ENCODE measurements at regions not wholly inside any gene's neighbourhood (a gene's known extent, or its start where the extent isn't known, plus 50 kb on each side); places are given as distances from the start of the nearest gene placed in this dataset.

DNA sequence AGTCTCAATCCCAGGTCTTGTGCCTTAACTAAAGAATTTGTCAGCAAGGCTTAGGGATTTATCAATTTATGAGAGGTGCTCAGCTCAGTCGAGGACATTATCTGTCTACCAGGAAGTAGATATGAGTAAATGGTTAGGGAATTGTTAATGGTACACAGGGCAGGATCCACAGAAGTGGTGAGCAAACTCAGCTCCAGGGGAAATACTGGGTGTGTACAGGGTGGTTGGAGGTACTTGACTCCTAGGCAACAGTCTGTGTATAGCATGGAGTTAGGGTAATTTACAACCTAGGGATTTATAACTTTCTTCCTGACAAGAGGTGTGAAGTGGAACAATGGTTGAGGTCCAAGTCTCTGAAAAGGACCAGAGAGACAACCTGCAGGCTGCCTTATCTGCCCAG is 123.4 kb upstream of the OR9Q1 start:
- DNase-seq (no peak), ATAC-seq (peak; percentile 64 to 79)
- H3K9me3 ChIP-seq: no peaks in the 10 kb centered on the region
- H3K4me1 ChIP-seq: no peaks in the 10 kb centered on the region
- TF ChIP-seq, protein P1, sequence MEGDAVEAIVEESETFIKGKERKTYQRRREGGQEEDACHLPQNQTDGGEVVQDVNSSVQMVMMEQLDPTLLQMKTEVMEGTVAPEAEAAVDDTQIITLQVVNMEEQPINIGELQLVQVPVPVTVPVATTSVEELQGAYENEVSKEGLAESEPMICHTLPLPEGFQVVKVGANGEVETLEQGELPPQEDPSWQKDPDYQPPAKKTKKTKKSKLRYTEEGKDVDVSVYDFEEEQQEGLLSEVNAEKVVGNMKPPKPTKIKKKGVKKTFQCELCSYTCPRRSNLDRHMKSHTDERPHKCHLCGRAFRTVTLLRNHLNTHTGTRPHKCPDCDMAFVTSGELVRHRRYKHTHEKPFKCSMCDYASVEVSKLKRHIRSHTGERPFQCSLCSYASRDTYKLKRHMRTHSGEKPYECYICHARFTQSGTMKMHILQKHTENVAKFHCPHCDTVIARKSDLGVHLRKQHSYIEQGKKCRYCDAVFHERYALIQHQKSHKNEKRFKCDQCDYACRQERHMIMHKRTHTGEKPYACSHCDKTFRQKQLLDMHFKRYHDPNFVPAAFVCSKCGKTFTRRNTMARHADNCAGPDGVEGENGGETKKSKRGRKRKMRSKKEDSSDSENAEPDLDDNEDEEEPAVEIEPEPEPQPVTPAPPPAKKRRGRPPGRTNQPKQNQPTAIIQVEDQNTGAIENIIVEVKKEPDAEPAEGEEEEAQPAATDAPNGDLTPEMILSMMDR (IDR thresholded peaks at IDR 0.05): no peak
- H3K36me3 ChIP-seq: no peaks in the 10 kb centered on the region
- H3K27me3 ChIP-seq (ENCODE audit: low read depth): peaks cover 4% of the 10 kb centered on the region
- H3K27ac ChIP-seq: no peak overlapping the region
- H3K4me3 ChIP-seq: no peak overlapping the region
- intact Hi-C loops (cut with DNase I): no loop called here

DNA sequence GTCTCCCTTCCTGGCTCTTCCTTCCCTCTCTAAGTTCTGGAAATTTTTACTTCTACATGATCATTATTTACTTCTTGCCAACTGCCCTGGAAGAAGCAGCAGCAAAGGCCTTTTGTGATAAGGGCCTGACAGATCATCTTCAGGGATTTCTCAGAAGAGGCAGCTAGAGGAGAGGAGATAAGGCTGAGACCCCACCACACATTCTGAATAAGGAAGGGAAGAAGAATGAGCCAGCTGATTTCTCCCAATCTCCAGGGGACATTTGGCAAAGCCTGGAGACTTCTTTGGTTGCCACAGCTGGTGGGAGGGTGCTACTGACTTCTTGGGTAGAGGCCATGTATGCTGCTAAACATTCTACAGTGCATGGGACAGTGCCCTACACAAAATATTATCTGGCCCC is 122.4 kb upstream of the OR9Q1 start:
- Histone ChIP-seq H3K36me3 (no peaks in the 10 kb centered on the region), H3K27me3 (ENCODE audit: low read depth) (peaks cover 4% of the 10 kb centered on the region), H3K4me3 (no peak overlapping the region), H3K27ac (no peak overlapping the region), H3K9me3 (no peaks in the 10 kb centered on the region), H3K4me1 (no peaks in the 10 kb centered on the region)
- intact Hi-C loops (cut with DNase I): no loop called here
- TF ChIP-seq, protein P1 (IDR thresholded peaks at IDR 0.05): no peak
- DNase-seq: no peak
- ATAC-seq: no peak

DNA sequence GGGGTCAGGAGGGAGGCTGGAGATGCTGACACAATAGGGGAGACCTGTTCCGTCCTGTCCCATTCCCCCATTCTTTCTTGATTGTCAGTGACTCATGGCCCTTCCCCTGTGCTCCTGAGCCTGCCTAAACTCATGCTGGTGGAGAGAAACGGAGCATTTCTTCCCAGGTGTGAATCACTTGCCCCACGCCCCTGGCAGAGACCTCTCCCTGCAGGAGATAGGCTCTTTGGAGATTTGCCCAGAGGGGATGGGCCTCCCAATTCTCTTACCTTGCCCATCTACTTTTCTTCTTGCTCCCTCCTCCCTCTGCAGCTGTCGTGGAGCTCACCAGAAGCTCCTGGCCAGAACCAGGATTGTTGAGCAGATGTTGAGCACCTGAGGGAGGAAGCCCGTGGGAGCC is 121.9 kb upstream of the OR9Q1 start:
- intact Hi-C loops (cut with DNase I): no loop called here
- no peak for DNase-seq
- Histone ChIP-seq H3K4me3 (no peak overlapping the region), H3K9me3 (no peaks in the 10 kb centered on the region), H3K36me3 (no peaks in the 10 kb centered on the region), H3K27me3 (ENCODE audit: low read depth) (peaks cover 4% of the 10 kb centered on the region), H3K27ac (no peak overlapping the region), H3K4me1 (no peaks in the 10 kb centered on the region)
- no peak for ATAC-seq
- TF ChIP-seq, protein P1 (IDR thresholded peaks at IDR 0.05): no peak

GRCh38 chr11:57903011-57903410 is 120.7 kb upstream of the OR9Q1 start:
- no peak for ATAC-seq
- H3K36me3 ChIP-seq: no peaks in the 10 kb centered on the region
- no peak overlapping the region for H3K4me3 ChIP-seq
- peaks cover 3% of the 10 kb centered on the region for H3K27me3 ChIP-seq (ENCODE audit: low read depth)
- no peak for DNase-seq
- no peaks in the 10 kb centered on the region for H3K9me3 ChIP-seq
- no peak overlapping the region for H3K27ac ChIP-seq
- TF ChIP-seq, protein P1 (IDR thresholded peaks at IDR 0.05): no peak
- no peaks in the 10 kb centered on the region for H3K4me1 ChIP-seq
- intact Hi-C loops (cut with DNase I): no loop called here

DNA sequence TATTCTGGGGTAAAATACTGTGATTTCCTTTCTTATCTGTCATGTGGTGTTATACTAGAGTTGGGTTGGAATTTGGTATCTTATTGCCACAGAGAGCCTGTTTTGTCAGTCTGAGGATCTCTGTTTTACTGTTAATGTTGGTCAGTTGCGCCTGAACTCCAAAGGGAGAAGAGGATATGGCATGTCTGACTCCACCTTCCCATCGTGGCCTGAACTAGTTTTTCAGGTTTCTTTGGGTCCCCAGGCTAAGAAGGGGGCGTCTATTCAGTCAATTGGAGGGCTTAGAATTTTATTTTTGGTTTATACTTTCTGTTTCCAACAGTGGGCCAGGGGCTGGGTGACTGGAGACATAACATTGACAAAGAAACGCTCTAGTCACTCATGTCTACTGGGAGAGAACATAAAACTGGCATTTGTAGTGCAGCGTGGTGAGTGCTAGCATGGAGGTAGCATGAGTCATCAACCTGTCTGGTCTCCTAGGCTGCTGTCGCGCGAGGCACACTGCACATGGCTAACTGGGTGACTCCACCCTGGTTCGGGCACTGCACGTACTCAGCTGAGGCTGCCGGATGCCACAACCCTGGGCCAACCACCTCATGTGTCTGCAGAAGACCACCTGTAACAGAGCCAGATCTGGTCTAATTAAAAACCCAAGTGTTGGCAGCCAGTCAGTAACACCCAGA is 120.1 kb upstream of the OR9Q1 start:
- Histone ChIP-seq H3K27me3 (ENCODE audit: low read depth) (no peaks in the 10 kb centered on the region), H3K4me1 (no peaks in the 10 kb centered on the region), H3K9me3 (no peaks in the 10 kb centered on the region), H3K4me3 (no peak overlapping the region), H3K36me3 (no peaks in the 10 kb centered on the region), H3K27ac (no peak overlapping the region)
- DNase-seq (no peak), ATAC-seq (peak; percentile 42 to 81)
- intact Hi-C loops (cut with DNase I): no loop called here
- TF ChIP-seq, protein P1 (IDR thresholded peaks at IDR 0.05): no peak
